C4-2B (cell line): ENCODE measurements at regions not wholly inside any gene's neighbourhood (a gene's known extent, or its start where the extent isn't known, plus 50 kb on each side); places are given as distances from the start of the nearest gene placed in this dataset.

ENCODE experiments used
- CTCF ChIP-seq: fragments of 450-650 bp; conservative IDR thresholded peaks from 2 replicates; pipeline ENCODE4 v1.5.1; 2017; ENCODE audit warnings: mild to moderate bottlenecking
- ZFX ChIP-seq: fragments of 450-650 bp; IDR thresholded peaks from 2 replicates; pipeline ENCODE4 v1.6.1; 2017

DNA sequence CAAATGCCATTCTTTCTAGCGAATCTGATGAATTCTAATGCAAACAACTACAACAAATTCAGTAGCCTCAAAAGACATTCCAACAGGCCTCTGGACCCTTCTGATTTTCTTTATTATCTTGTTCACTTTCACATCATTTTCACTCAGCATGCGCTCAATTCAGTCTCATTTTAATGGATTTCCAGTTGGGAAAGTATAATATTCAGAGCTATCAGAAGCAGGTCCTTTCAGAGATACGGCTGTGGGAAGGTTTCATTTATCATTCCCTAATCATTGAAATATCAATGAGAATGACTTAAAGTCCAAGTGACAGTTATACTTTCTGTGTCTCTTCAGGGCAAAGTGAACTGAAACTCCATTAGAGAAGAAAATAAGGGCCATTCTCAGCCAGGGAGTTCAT lies 1083.7 kb upstream of the FLRT2 start:
- no peak for TF ChIP-seq CTCF
- TF ChIP-seq ZFX: no peak
